Mesenchymal stem cell (in vitro differentiated cells and primary cell): ENCODE measurements at regions not wholly inside any gene's neighbourhood (a gene's known extent, or its start where the extent isn't known, plus 50 kb on each side); places are given as distances from the start of the nearest gene placed in this dataset.
A peak's percentile ranks its signal among the peaks of the same experiment; 100 is the strongest.

Experiments used
- DNase-seq: peaks from one replicate; pipeline ENCODE4 v3.0.0-alpha.2; 2013
- H2AFZ ChIP-seq: one replicate; pipeline ENCODE4 v1.6.1; 2013; ENCODE audit warnings: low read depth, mild to moderate bottlenecking, control low read depth, inconsistent platforms, low read length, moderate library complexity
- H2AK5ac ChIP-seq: 2 replicates; pipeline ENCODE4 v1.6.1; 2013; ENCODE audit warnings: low read length, moderate library complexity, mild to moderate bottlenecking, inconsistent platforms; ENCODE audit not compliant: severe bottlenecking
- H2BK120ac ChIP-seq: one replicate; pipeline ENCODE4 v1.6.1; 2013; ENCODE audit warnings: low read depth, mild to moderate bottlenecking, inconsistent platforms, low read length, moderate library complexity
- H2BK12ac ChIP-seq, 2 experiments: one replicate each; pipeline ENCODE4 v1.6.1; 2013; ENCODE audit warnings: inconsistent platforms in 2 of 2, low read length in 2 of 2, mild to moderate bottlenecking in 2 of 2, moderate library complexity in 2 of 2, control low read depth in 1 of 2
- H2BK15ac ChIP-seq: one replicate; pipeline ENCODE4 v1.6.1; 2013; ENCODE audit warnings: mild to moderate bottlenecking, low read depth, inconsistent platforms; ENCODE audit not compliant: poor library complexity, severe bottlenecking
- H2BK5ac ChIP-seq: 2 replicates; pipeline ENCODE4 v1.6.1; 2013; ENCODE audit warnings: low read depth, mild to moderate bottlenecking, low read length, control low read depth, inconsistent platforms; ENCODE audit not compliant: poor library complexity, severe bottlenecking
- H3K14ac ChIP-seq, 2 experiments: one replicate each; pipeline ENCODE4 v1.6.1; 2013; ENCODE audit warnings: inconsistent platforms in 2 of 2, low read length in 2 of 2, control low read depth in 1 of 2, mild to moderate bottlenecking in 1 of 2, moderate library complexity in 1 of 2
- H3K18ac ChIP-seq, 2 experiments: one replicate each; pipeline ENCODE4 v1.6.1; 2013; ENCODE audit warnings: inconsistent platforms in 2 of 2, low read length in 2 of 2, control low read depth in 1 of 2, low read depth in 1 of 2, mild to moderate bottlenecking in 1 of 2
- H3K23ac ChIP-seq, 2 experiments: one replicate each; pipeline ENCODE4 v1.6.1; 2013; ENCODE audit warnings: inconsistent platforms in 2 of 2, low read length in 2 of 2, mild to moderate bottlenecking in 2 of 2, moderate library complexity in 2 of 2, control low read depth in 1 of 2
- H3K27ac ChIP-seq: 2 replicates; pipeline ENCODE4 v1.5.1; 2013; ENCODE audit warnings: mild to moderate bottlenecking, moderate library complexity, low read length, control low read depth, inconsistent platforms; ENCODE audit not compliant: poor library complexity, severe bottlenecking
- H3K27me3 ChIP-seq, 2 experiments: 2 replicates each; pipeline versions ENCODE4 v1.6.1 to v1.7.0; 2013; ENCODE audit warnings: low read length in 2 of 2, mild to moderate bottlenecking in 2 of 2, moderate library complexity in 2 of 2, control low read depth in 1 of 2, inconsistent platforms in 1 of 2; ENCODE audit not compliant: control insufficient read depth in 1 of 2, insufficient read depth in 1 of 2
- H3K36me3 ChIP-seq, 2 experiments: 2 replicates each; pipeline versions ENCODE4 v1.6.1 to v1.7.0; 2013; ENCODE audit warnings: low read length in 2 of 2, control low read depth in 1 of 2, inconsistent platforms in 1 of 2, low read depth in 1 of 2, mild to moderate bottlenecking in 1 of 2; ENCODE audit not compliant: insufficient read depth in 2 of 2, control insufficient read depth in 1 of 2
- H3K4ac ChIP-seq, 2 experiments: one replicate each; pipeline ENCODE4 v1.6.1; 2013; ENCODE audit warnings: inconsistent platforms in 2 of 2, low read length in 2 of 2, mild to moderate bottlenecking in 2 of 2, moderate library complexity in 2 of 2, control low read depth in 1 of 2, low read depth in 1 of 2
- H3K4me1 ChIP-seq: 2 replicates; pipeline ENCODE4 v1.6.1; 2013; ENCODE audit warnings: low read depth, low read length, control low read depth; ENCODE audit not compliant: control insufficient read depth, insufficient read depth
- H3K4me2 ChIP-seq: 2 replicates; pipeline ENCODE4 v1.6.1; 2013; ENCODE audit warnings: low read length, mild to moderate bottlenecking, inconsistent platforms; ENCODE audit not compliant: poor library complexity, severe bottlenecking
- H3K4me3 ChIP-seq, 2 experiments: 2 replicates each; pipeline versions ENCODE4 v1.5.1 to v1.7.0; 2013; ENCODE audit warnings: low read length in 2 of 2, mild to moderate bottlenecking in 2 of 2, control low read depth in 1 of 2, low read depth in 1 of 2; ENCODE audit not compliant: insufficient read depth in 1 of 2
- H3K79me1 ChIP-seq: replicated peaks from 2 replicates; pipeline ENCODE4 v1.6.1; 2013; ENCODE audit warnings: mild to moderate bottlenecking, control low read depth, low read length, inconsistent platforms; ENCODE audit not compliant: poor library complexity, severe bottlenecking
- H3K9ac ChIP-seq: 2 replicates; pipeline ENCODE4 v1.7.0; 2013; ENCODE audit warnings: mild to moderate bottlenecking, low read length, moderate library complexity
- H3K9me3 ChIP-seq: 2 replicates; pipeline ENCODE4 v1.7.0; 2013; ENCODE audit warnings: mild to moderate bottlenecking, low read length; ENCODE audit not compliant: control insufficient read depth
- H4K8ac ChIP-seq: one replicate; pipeline ENCODE4 v1.6.1; 2013; ENCODE audit warnings: inconsistent platforms, mild to moderate bottlenecking, low read length, moderate library complexity
- H4K91ac ChIP-seq: one replicate; pipeline ENCODE4 v1.6.1; 2013; ENCODE audit warnings: mild to moderate bottlenecking, low read length, inconsistent platforms
- WGBS: methylation state at CpG from one replicate; pipeline ENCODE4 v1.1.7; 2013; ENCODE audit warnings: mixed read lengths; 5-methylcytosine and 5-hydroxymethylcytosine counted together

- Histone ChIP-seq H2BK5ac (no peak overlapping the region), H3K9ac (no peak overlapping the region), H4K8ac (no peak overlapping the region), H2AFZ (no peak overlapping the region), H2BK12ac (no peak overlapping the region), H2BK120ac (no peak overlapping the region), H3K9me3 (peaks cover 5% of the 10 kb centered on the region), H3K14ac (no peak overlapping the region), H3K27me3 (peaks cover 99 to 100% of the 10 kb centered on the region in 2 experiments), H3K4me1 (peaks cover 35% of the 10 kb centered on the region), H3K18ac (no peak overlapping the region), H3K23ac (no peak overlapping the region), H3K4me3 (no peak overlapping the region), H2AK5ac (no peak overlapping the region), H3K79me1 (no peaks in the 10 kb centered on the region), H3K4me2 (no peak overlapping the region), H3K4ac (no peak overlapping the region), H2BK15ac (no peak overlapping the region), H3K36me3 (no peaks in the 10 kb centered on the region), H4K91ac (no peak overlapping the region), H3K27ac (no peak overlapping the region)
- 13% methylated on average over 10 of the region's 10 CpGs for WGBS
- DNase-seq: no peak
Measured at GRCh38 chr7:155378959-155379871, 78.7 kb upstream of the EN2 start.

DNA sequence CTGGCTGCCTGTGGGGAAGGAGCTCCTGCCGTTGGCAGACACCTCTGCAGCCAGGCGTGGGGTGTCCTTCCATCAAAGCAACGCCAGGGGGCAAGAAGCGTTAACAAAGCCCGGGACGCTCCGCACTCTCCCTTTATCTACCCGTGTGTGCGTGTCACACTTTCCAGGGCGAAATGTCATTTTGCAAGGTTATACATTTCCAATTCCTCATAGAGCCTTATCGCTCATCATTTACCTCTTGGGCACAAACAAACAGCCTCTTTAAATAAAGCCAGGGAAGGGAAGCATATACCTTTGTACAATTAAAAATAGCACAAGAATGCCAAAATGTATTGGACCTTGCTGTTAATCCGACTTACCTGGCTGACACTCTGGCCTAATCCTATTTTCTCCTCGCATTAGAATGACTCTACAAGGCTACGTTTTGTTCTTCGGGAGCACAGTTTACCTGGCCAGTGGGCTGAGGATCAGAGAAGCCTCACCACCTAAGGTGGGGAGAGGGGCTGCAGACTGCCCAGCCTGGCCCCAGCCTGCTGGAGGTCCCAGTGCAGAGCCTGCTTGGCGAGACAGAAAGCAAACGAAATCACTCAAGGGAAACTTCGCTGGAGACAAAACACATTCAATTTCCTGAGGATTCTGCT, 77.6 kb upstream of the EN2 start:
- H4K91ac ChIP-seq: no peak overlapping the region
- no peak overlapping the region for H3K9ac ChIP-seq
- no peak overlapping the region for H2BK15ac ChIP-seq
- no peak overlapping the region for H2BK120ac ChIP-seq
- no peak overlapping the region for H2BK5ac ChIP-seq
- H3K4me2 ChIP-seq: no peak overlapping the region
- H3K4me1 ChIP-seq: peaks cover 27% of the 10 kb centered on the region
- H4K8ac ChIP-seq: no peak overlapping the region
- no peaks in the 10 kb centered on the region for H3K79me1 ChIP-seq
- DNase-seq: peak; percentile 61
- no peak overlapping the region for H3K23ac ChIP-seq
- H3K27ac ChIP-seq: no peak overlapping the region
- H2AFZ ChIP-seq: no peak overlapping the region
- H2AK5ac ChIP-seq: no peak overlapping the region
- no peak overlapping the region for H3K14ac ChIP-seq
- WGBS: 1% methylated on average over 18 of the region's 18 CpGs
- H3K4me3 ChIP-seq: no peak overlapping the region
- H2BK12ac ChIP-seq: no peak overlapping the region
- H3K27me3 ChIP-seq: peaks cover 96% of the 10 kb centered on the region in 2 experiments
- no peaks in the 10 kb centered on the region for H3K36me3 ChIP-seq
- H3K9me3 ChIP-seq: peaks cover 3% of the 10 kb centered on the region
- H3K18ac ChIP-seq: no peak overlapping the region
- no peak overlapping the region for H3K4ac ChIP-seq

DNA sequence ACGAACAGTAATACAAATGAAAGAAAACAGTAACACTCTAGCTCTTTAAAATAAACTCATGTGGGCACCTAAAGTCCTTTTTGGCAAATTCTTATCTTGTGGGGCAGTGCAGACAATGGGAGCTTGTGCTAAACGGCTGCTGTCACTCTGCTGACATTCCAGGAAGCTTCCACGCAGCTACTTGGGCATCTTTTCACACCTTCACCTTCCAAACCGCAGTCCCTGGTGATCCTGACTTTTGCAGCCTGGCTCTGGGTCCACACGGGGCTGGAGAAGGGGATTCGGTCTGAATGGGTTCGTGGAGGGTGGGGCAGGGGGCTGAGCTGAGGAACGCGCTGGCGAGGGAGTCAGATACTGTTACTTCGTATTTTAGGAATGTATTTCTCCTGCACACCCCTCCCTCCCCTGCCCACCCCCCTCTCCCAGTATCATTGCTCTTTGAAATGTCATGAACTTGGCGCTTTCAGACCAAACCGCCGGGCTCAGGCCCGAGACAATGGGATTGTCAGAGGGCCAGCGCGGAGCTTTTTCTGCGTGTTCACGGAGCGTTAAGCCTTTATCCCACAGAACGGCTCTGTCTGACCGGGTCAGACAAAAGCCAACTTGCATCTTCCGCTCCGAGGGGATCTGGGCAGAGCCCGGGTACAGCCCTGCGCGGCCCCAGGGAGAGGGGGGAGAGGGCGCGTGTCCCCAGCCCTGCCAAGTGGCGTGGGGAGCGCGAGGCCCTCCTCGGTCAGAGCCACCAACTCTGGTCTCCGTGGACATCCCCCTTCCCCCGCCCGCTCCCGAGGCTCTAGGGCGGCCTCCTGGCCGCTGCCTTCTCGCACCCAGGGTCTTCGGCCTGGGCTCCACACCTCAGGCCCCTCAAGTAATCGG, 76.7 kb upstream of the EN2 start:
- Histone ChIP-seq H3K9ac (no peak overlapping the region), H3K79me1 (no peaks in the 10 kb centered on the region), H2AK5ac (no peak overlapping the region), H4K8ac (no peak overlapping the region), H3K4me3 (peak overlapping the region; percentile 49 to 66), H3K36me3 (no peaks in the 10 kb centered on the region), H3K14ac (no peak overlapping the region), H2BK12ac (no peak overlapping the region), H3K27me3 (peaks cover 91 to 93% of the 10 kb centered on the region in 2 experiments), H3K4ac (no peak overlapping the region), H2BK15ac (no peak overlapping the region), H3K4me1 (peaks cover 27% of the 10 kb centered on the region), H2AFZ (no peak overlapping the region), H3K4me2 (peak overlapping the region; percentile 55), H3K9me3 (no peaks in the 10 kb centered on the region), H3K27ac (no peak overlapping the region), H3K23ac (no peak overlapping the region), H3K18ac (no peak overlapping the region), H2BK5ac (no peak overlapping the region), H4K91ac (no peak overlapping the region), H2BK120ac (no peak overlapping the region)
- WGBS: 4% methylated on average over 39 of the region's 42 CpGs
- no peak for DNase-seq
